H9 (cell line): ENCODE measurements at regions not wholly inside any gene's neighbourhood (a gene's known extent, or its start where the extent isn't known, plus 50 kb on each side); places are given as distances from the start of the nearest gene placed in this dataset.

Experiments
- DNase-seq: peaks from one replicate; pipeline ENCODE4 v3.0.0-alpha.2; 2017
- H2AFZ ChIP-seq: one replicate; pipeline ENCODE4 v1.6.1; 2013; ENCODE audit warnings: mild to moderate bottlenecking, low read length, control low read depth, moderate library complexity
- H2AK5ac ChIP-seq: 2 replicates; pipeline ENCODE4 v1.6.1; 2013; ENCODE audit warnings: low read length, control low read depth, mixed read lengths; ENCODE audit not compliant: insufficient read length
- H2BK120ac ChIP-seq: one replicate; pipeline ENCODE4 v1.6.1; 2013; ENCODE audit warnings: low read depth, mild to moderate bottlenecking, low read length, control low read depth, inconsistent platforms; ENCODE audit not compliant: poor library complexity, severe bottlenecking
- H2BK12ac ChIP-seq: 2 replicates; pipeline ENCODE4 v1.6.1; 2013; ENCODE audit warnings: low read length, control low read depth, mixed read lengths, low read depth; ENCODE audit not compliant: insufficient read length
- H2BK15ac ChIP-seq: 2 replicates; pipeline ENCODE4 v1.6.1; 2013; ENCODE audit warnings: low read depth, low read length, control low read depth
- H2BK20ac ChIP-seq: one replicate; pipeline ENCODE4 v1.6.1; 2013; ENCODE audit warnings: low read depth, mild to moderate bottlenecking, low read length, control low read depth, inconsistent platforms; ENCODE audit not compliant: poor library complexity, severe bottlenecking
- H2BK5ac ChIP-seq: 2 replicates; pipeline ENCODE4 v1.6.1; 2013; ENCODE audit warnings: low read length, control low read depth, mixed read lengths; ENCODE audit not compliant: insufficient read length
- H3K14ac ChIP-seq: 2 replicates; pipeline ENCODE4 v1.6.1; 2013; ENCODE audit warnings: low read length, control low read depth; ENCODE audit not compliant: insufficient read depth
- H3K18ac ChIP-seq: 2 replicates; pipeline ENCODE4 v1.6.1; 2013; ENCODE audit warnings: low read depth, mild to moderate bottlenecking, mixed read lengths, low read length, control low read depth; ENCODE audit not compliant: insufficient read length
- H3K23ac ChIP-seq: 2 replicates; pipeline ENCODE4 v1.6.1; 2013; ENCODE audit warnings: low read length, control low read depth, mixed read lengths, low read depth; ENCODE audit not compliant: insufficient read length
- H3K23me2 ChIP-seq: 2 replicates; pipeline ENCODE4 v1.6.1; 2013; ENCODE audit warnings: low read depth, mild to moderate bottlenecking, mixed read lengths, low read length, control low read depth; ENCODE audit not compliant: insufficient read length, poor library complexity, severe bottlenecking
- H3K27ac ChIP-seq: 2 replicates; pipeline ENCODE4 v1.5.1; 2013; ENCODE audit warnings: low read length, control low read depth, mixed read lengths, low read depth; ENCODE audit not compliant: insufficient read length
- H3K27me3 ChIP-seq: 2 replicates; pipeline ENCODE4 v1.6.1; 2013; ENCODE audit warnings: low read length, control low read depth, inconsistent platforms; ENCODE audit not compliant: insufficient read depth
- H3K4ac ChIP-seq: 2 replicates; pipeline ENCODE4 v1.6.1; 2013; ENCODE audit warnings: low read depth, mild to moderate bottlenecking, control low read depth, inconsistent platforms, low read length, moderate library complexity
- H3K4me1 ChIP-seq: 2 replicates; pipeline ENCODE4 v1.6.1; 2013; ENCODE audit warnings: low read length, control low read depth, inconsistent platforms; ENCODE audit not compliant: insufficient read depth
- H3K4me2 ChIP-seq: 2 replicates; pipeline ENCODE4 v1.6.1; 2013; ENCODE audit warnings: low read length, control low read depth, mixed read lengths; ENCODE audit not compliant: insufficient read length, insufficient read depth
- H3K56ac ChIP-seq: 2 replicates; pipeline ENCODE4 v1.6.1; 2013; ENCODE audit warnings: low read depth, mild to moderate bottlenecking, mixed read lengths, low read length, control low read depth; ENCODE audit not compliant: insufficient read length
- H3K79me1 ChIP-seq: 2 replicates; pipeline ENCODE4 v1.6.1; 2013; ENCODE audit warnings: low read depth, mild to moderate bottlenecking, moderate library complexity, low read length, control low read depth, inconsistent platforms; ENCODE audit not compliant: insufficient read depth, poor library complexity, severe bottlenecking
- H3K79me2 ChIP-seq: 2 replicates; pipeline ENCODE4 v1.6.1; 2013; ENCODE audit warnings: low read length, control low read depth, inconsistent platforms; ENCODE audit not compliant: insufficient read depth
- H3K9ac ChIP-seq: 2 replicates; pipeline ENCODE4 v1.6.1; 2013; ENCODE audit warnings: low read length, control low read depth, mixed read lengths; ENCODE audit not compliant: insufficient read length; ENCODE audit errors: extremely low read depth
- H3K9me3 ChIP-seq: one replicate; pipeline ENCODE4 v1.6.1; 2013; ENCODE audit warnings: low read depth, low read length, inconsistent platforms; ENCODE audit not compliant: control insufficient read depth
- H3T11ph ChIP-seq: one replicate; pipeline ENCODE4 v1.6.1; 2013; ENCODE audit warnings: mild to moderate bottlenecking, low read length, control low read depth, inconsistent platforms
- H4K20me1 ChIP-seq: one replicate; pipeline ENCODE4 v1.6.1; 2013; ENCODE audit not compliant: control insufficient read depth, insufficient read length, insufficient read depth
- H4K5ac ChIP-seq: 2 replicates; pipeline ENCODE4 v1.6.1; 2013; ENCODE audit warnings: low read depth, mild to moderate bottlenecking, mixed read lengths, low read length, control low read depth; ENCODE audit not compliant: insufficient read length
- H4K8ac ChIP-seq: replicated peaks from 2 replicates; pipeline ENCODE4 v1.6.1; 2013; ENCODE audit warnings: low read length, control low read depth, mixed read lengths, low read depth; ENCODE audit not compliant: insufficient read length
- H4K91ac ChIP-seq: 2 replicates; pipeline ENCODE4 v1.6.1; 2013; ENCODE audit warnings: low read depth, mild to moderate bottlenecking, moderate library complexity, mixed read lengths, low read length, control low read depth; ENCODE audit not compliant: insufficient read length
- H3K27ac Mint-ChIP-seq, 3 experiments: 2 replicates in 2 of 3; 3 replicates in 1 of 3; pipeline ENCODE4 v1.8.0; 2020 to 2021; ENCODE audit warnings: mixed read lengths in 3 of 3, mild to moderate bottlenecking in 1 of 3, moderate library complexity in 1 of 3
- H3K27me3 Mint-ChIP-seq: 2 replicates; pipeline ENCODE4 v1.8.0; 2021; ENCODE audit warnings: low read depth, mild to moderate bottlenecking, moderate library complexity, mixed read lengths
- H3K36me3 Mint-ChIP-seq, 3 experiments: 2 replicates in 2 of 3; 3 replicates in 1 of 3; pipeline ENCODE4 v1.8.0; 2020 to 2021; ENCODE audit warnings: low read depth in 3 of 3, mixed read lengths in 3 of 3; ENCODE audit not compliant: insufficient read depth in 1 of 3
- H3K4me1 Mint-ChIP-seq, 2 experiments: 2 replicates each; pipeline ENCODE4 v1.8.0; 2020; ENCODE audit warnings: mixed read lengths in 2 of 2
- H3K4me3 Mint-ChIP-seq, 2 experiments: 2 replicates in 1 of 2; 3 replicates in 1 of 2; pipeline ENCODE4 v1.8.0; 2020 to 2021; ENCODE audit warnings: mild to moderate bottlenecking in 2 of 2, mixed read lengths in 2 of 2, moderate library complexity in 1 of 2
- H3K9me3 Mint-ChIP-seq, 2 experiments: 2 replicates in 1 of 2; 3 replicates in 1 of 2; pipeline ENCODE4 v1.8.0; 2020; ENCODE audit warnings: mild to moderate bottlenecking in 2 of 2, mixed read lengths in 2 of 2, moderate library complexity in 1 of 2
- CTCF ChIP-seq: fragments of 200-600 bp; sonication (generic); conservative IDR thresholded peaks from 3 replicates; pipeline ENCODE4 v1.8.0; 2021; ENCODE audit warnings: antibody characterized with exemption, mild to moderate bottlenecking
- WGBS: extraction: QIAGEN DNeasy Blood & Tissue Kit; methylation state at CpG from one replicate; pipeline ENCODE4 v1.1.7; 2013; ENCODE audit warnings: missing lambda C conversion rate, low lambda C conversion rate, mixed read lengths; ENCODE audit not compliant: insufficient read length; ENCODE audit errors: extremely low coverage; 5-methylcytosine and 5-hydroxymethylcytosine counted together

GRCh38 chr11:27212248-27212780, 150.7 kb downstream of the CCDC34 start:
- no peak overlapping the region for H3K4me2 ChIP-seq
- no peak overlapping the region for H2BK15ac ChIP-seq
- no peak overlapping the region for H3K27ac ChIP-seq
- H4K8ac ChIP-seq = no peak overlapping the region
- H2BK20ac ChIP-seq = no peak overlapping the region
- no peak overlapping the region for H2AFZ ChIP-seq
- no CpG with 5 or more reads among the region's 2 CpGs for WGBS
- Mint-ChIP-seq H3K27me3 (no peaks in the 10 kb centered on the region), H3K36me3 (peaks cover 2 to 29% (median 26%) of the 10 kb centered on the region in 3 experiments; a peak in 5 of 7 replicates), H3K9me3 (no peaks in the 10 kb centered on the region), H3K4me3 (no peak overlapping the region), H3K27ac (no peak overlapping the region), H3K4me1 (peaks cover 34 to 37% of the 10 kb centered on the region in 2 experiments)
- H3T11ph ChIP-seq = no peak overlapping the region
- no peak overlapping the region for H2BK5ac ChIP-seq
- no peak overlapping the region for H2BK120ac ChIP-seq
- no peak overlapping the region for H3K9ac ChIP-seq
- no peak overlapping the region for H3K14ac ChIP-seq
- no peak overlapping the region for H2BK12ac ChIP-seq
- peaks cover 3% of the 10 kb centered on the region; the same call in 1 of the 2 replicates for H3K4me1 ChIP-seq
- H4K5ac ChIP-seq = no peak overlapping the region
- H3K56ac ChIP-seq = no peak overlapping the region
- H3K9me3 ChIP-seq = no peaks in the 10 kb centered on the region
- H3K27me3 ChIP-seq = no peaks in the 10 kb centered on the region
- H2AK5ac ChIP-seq = no peak overlapping the region
- H3K23ac ChIP-seq = no peak overlapping the region
- TF ChIP-seq CTCF = no peak
- H4K20me1 ChIP-seq = no peaks in the 10 kb centered on the region
- no peak overlapping the region for H3K18ac ChIP-seq
- no peaks in the 10 kb centered on the region for H3K79me2 ChIP-seq
- H3K4ac ChIP-seq = no peak overlapping the region
- no peak for DNase-seq
- H3K23me2 ChIP-seq = no peaks in the 10 kb centered on the region
- no peaks in the 10 kb centered on the region for H3K79me1 ChIP-seq
- no peak overlapping the region for H4K91ac ChIP-seq
